ENCODE measurements at regions not wholly inside any gene's neighbourhood (a gene's known extent, or its start where the extent isn't known, plus 50 kb on each side); places are given as distances from the start of the nearest gene placed in this dataset.

DNA sequence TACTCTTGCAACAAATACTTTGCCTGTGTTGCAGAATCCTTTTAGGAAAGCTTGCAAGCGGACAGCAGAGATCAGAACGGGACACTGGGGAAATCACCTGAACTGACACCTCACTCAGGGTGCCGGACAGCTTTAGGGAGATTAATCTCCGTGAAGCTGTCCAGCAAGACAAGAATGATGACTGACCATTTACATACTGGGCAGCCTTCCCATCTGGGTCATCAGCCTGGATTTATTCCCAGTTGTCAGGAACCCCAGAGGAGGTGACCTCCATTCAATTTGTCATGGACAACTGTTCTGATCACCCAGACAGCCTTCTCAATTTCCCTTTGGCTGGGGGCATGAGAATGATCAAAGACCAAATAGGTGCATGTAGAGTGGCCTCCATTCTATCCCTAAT lies 93.0 kb upstream of the EGFL6 start:
- Histone ChIP-seq H2BK20ac (ENCODE audit: low read depth, low read length, poor library complexity, severe bottlenecking) (no peak overlapping the region), H3K9ac (ENCODE audit: extremely low read depth, insufficient read length, low read length) (no peak overlapping the region), H3K56ac (ENCODE audit: insufficient read length, low read depth, low read length) (no peak overlapping the region), H4K91ac (ENCODE audit: insufficient read length, low read depth, low read length) (no peak overlapping the region), H2BK12ac (ENCODE audit: insufficient read length, low read depth, low read length) (no peak overlapping the region), H2BK15ac (ENCODE audit: low read depth, low read length) (no peak overlapping the region), H3K4ac (ENCODE audit: low read depth, low read length) (no peak overlapping the region), H3K14ac (ENCODE audit: insufficient read depth, low read length) (no peak overlapping the region), H3K79me1 (ENCODE audit: insufficient read depth, low read depth, low read length, poor library complexity, severe bottlenecking) (no peaks in the 10 kb centered on the region), H3K18ac (ENCODE audit: insufficient read length, low read depth, low read length) (no peak overlapping the region), H3T11ph (ENCODE audit: low read length) (no peak overlapping the region), H3K27ac (ENCODE audit: insufficient read length, low read depth, low read length) (no peak overlapping the region), H3K4me2 (ENCODE audit: insufficient read depth, insufficient read length, low read length) (no peak overlapping the region), H4K8ac (replicated peaks; ENCODE audit: insufficient read length, low read depth, low read length) (no peak overlapping the region), H2BK120ac (ENCODE audit: low read depth, low read length, poor library complexity, severe bottlenecking) (no peak overlapping the region), H3K9me3 (ENCODE audit: control insufficient read depth, low read depth, low read length) (peaks cover 5% of the 10 kb centered on the region), H4K5ac (ENCODE audit: insufficient read length, low read depth, low read length) (no peak overlapping the region), H3K79me2 (ENCODE audit: insufficient read depth, low read length) (no peaks in the 10 kb centered on the region), H3K23me2 (ENCODE audit: insufficient read length, low read depth, low read length, poor library complexity, severe bottlenecking) (no peaks in the 10 kb centered on the region), H3K4me1 (ENCODE audit: insufficient read depth, low read length) (0 out of 2 replicates have a peak, but pooled peaks cover 2% of the 10 kb centered on the region), H2AFZ (ENCODE audit: low read length) (no peak overlapping the region), H3K23ac (ENCODE audit: insufficient read length, low read depth, low read length) (no peak overlapping the region), H2BK5ac (ENCODE audit: insufficient read length, low read length) (no peak overlapping the region), H4K20me1 (ENCODE audit: control insufficient read depth, insufficient read depth, insufficient read length) (no peaks in the 10 kb centered on the region), H3K27me3 (ENCODE audit: insufficient read depth, low read length) (no peaks in the 10 kb centered on the region), H2AK5ac (ENCODE audit: insufficient read length, low read length) (no peak overlapping the region)
- H3K27ac Mint-ChIP-seq: no peak overlapping the region
- peaks cover 66 to 67% of the 10 kb centered on the region in 2 experiments for H3K9me3 Mint-ChIP-seq
- no CpG with 5 or more reads among the region's 4 CpGs for WGBS (ENCODE audit: extremely low coverage, insufficient read length, low lambda C conversion rate)
- H3K4me1 Mint-ChIP-seq: peaks cover 4 to 11% of the 10 kb centered on the region in 2 experiments
- H3K4me3 Mint-ChIP-seq: no peak overlapping the region
- TF ChIP-seq, protein P1, sequence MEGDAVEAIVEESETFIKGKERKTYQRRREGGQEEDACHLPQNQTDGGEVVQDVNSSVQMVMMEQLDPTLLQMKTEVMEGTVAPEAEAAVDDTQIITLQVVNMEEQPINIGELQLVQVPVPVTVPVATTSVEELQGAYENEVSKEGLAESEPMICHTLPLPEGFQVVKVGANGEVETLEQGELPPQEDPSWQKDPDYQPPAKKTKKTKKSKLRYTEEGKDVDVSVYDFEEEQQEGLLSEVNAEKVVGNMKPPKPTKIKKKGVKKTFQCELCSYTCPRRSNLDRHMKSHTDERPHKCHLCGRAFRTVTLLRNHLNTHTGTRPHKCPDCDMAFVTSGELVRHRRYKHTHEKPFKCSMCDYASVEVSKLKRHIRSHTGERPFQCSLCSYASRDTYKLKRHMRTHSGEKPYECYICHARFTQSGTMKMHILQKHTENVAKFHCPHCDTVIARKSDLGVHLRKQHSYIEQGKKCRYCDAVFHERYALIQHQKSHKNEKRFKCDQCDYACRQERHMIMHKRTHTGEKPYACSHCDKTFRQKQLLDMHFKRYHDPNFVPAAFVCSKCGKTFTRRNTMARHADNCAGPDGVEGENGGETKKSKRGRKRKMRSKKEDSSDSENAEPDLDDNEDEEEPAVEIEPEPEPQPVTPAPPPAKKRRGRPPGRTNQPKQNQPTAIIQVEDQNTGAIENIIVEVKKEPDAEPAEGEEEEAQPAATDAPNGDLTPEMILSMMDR (conservative IDR thresholded peaks at IDR 0.05): no peak
- peaks cover 0 to 3% (median 0%) of the 10 kb centered on the region in 3 experiments; a peak in 4 of 7 replicates for H3K36me3 Mint-ChIP-seq (ENCODE audit: insufficient read depth in 1 of 3, low read depth in 3 of 3)
- H3K27me3 Mint-ChIP-seq (ENCODE audit: low read depth): peaks cover 2% of the 10 kb centered on the region; the same call in 1 of the 2 replicates
- DNase-seq: no peak

Measured in H9 (cell line).